SKM-1 (cell line): ENCODE measurements at regions not wholly inside any gene's neighbourhood (a gene's known extent, or its start where the extent isn't known, plus 50 kb on each side); places are given as distances from the start of the nearest gene placed in this dataset.
"Not testable (repeated sequence)": the region's sequence is repeated elsewhere in the genome, so short reads cannot be mapped to it uniquely, and the experiment has no call there.

Experiments used
- DNase-seq: peaks from one replicate; lab custom pipeline; 2025; ENCODE audit not compliant: unreplicated experiment; lab: John Stamatoyannopoulos, UW

DNA sequence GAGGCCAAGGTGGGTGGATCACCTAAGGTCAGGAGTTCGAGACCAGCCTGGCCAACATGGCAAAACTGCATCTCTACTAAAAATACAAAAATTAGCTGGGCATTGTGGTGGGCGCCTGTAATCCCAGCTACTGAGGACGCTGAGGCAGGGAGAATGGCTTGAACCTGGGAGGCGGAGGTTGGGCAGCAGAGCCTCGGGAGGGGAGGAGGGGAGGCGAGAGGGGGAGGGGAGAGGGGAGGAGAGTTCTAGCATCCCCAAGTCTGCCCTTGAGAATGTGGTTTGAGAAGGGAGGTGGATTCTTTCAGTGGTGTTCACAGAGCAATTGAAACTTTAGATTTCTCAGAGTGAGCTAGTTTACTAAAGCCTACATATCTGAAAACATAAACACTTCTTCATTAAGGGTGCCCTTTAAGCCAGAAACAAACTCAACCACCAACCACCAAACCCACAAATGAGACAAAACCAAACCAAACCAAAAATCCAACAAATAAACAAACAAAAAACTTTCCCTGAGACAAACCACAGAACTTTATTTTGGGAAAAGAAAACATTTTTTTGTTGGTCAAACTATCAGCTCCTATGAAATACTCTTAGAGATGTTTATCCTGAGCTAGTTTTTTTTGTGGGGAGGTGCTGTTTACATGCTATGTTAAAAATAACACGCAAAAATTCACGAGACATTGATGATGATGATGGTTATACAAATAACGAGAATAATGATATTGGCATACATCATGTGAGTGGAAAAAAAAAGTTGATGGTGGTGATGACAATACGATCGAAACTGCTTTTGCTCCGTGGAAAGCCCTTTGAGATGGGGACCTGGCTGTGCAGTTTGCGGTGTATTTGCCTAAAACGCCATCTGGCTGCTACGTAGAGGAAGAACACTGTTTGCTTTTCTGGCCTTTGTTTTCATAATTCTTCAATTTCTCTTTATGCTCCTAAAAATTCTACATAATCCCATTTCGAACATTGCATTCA is 98.2 kb upstream of the PRKX start:
- no peak for DNase-seq

GRCh38 chrX:3807906-3808305 is 94.5 kb upstream of the PRKX start:
- DNase-seq, result no peak

- no peak for DNase-seq
Observed at GRCh38 chrX:3806630-3807029, 93.2 kb upstream of the PRKX start.

DNA sequence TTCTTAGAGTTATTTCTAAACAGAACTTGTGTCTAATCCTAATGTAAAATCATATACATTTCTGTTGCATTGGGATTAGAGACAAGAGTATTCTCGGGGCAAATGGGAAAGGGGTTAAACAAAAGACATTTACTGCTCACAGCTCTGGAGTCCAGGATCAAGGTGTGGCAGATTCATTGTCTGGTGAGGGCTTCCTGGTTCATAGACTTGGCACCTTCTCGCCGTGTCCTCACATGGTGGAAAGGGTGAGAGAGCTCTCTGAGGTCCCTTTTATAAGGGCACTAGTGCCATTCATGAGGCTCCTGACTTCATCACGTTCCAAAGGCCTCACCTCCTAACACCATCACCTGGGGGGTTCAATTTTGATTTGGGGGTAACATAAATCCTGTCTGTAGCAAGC is 90.3 kb upstream of the PRKX start:
- DNase-seq, result no peak

GRCh38 chrX:3803305-3803704 is 89.9 kb upstream of the PRKX start:
- no peak for DNase-seq

DNA sequence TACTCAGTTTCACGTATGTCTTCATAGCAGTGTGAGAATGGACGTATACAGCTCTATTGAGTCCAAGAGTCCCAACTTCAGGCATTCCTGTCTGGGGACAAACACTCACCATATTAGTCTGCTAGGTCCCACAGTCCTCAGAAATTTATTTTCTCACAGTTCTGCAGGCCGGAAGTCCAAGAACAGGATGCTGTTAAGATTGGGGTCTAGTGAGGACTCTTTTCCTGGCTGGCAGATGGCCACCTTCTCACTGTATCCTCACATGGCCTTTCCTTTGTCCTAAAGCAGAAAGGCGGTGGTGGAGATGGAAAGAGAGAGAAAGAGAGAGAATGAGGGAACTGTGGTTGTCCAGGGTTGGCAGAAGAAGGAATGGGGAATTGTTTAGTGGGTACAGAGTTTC is 82.0 kb upstream of the PRKX start:
- DNase-seq, result not testable (repeated sequence)

GRCh38 chrX:3791449-3791848 is 78.0 kb upstream of the PRKX start:
- DNase-seq, result no peak

DNA sequence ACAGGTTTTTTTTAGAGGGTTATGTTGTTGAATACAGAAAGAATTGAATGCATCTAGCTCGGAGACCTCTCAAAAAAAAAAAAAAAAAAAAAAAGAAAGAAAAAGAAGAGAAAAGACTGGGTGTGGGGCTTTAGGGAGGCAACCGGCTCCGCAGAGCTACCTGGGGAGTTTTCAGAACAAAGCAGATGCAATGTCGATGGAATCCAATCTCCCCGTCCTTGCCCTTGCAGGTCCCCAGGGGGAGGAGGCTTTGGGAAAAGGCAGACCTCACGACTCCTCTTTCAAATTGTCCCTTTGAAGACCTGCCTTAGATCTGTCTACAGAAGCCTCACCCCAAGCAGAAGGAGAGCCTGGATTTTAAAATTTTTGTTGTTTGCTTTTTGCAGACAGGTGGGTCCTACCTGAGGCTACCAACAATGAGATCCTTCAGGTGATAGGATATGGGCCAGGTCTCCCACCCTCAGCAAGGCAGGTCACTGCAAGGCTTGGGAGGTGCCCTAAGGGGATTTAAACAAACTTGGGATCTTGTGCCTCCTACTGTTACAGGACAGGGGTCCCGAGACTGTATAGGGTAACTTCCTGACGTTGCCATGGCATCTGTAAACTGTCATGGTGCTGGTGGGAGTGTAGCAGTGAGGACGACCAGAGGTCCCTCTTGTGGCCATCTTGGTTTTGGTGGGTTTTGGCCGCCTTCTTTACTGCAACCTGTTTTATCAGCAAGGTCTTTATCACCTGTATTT is 75.2 kb upstream of the PRKX start:
- no peak for DNase-seq

GRCh38 chrX:3787856-3788255 is 74.4 kb upstream of the PRKX start:
- DNase-seq, result no peak

DNA sequence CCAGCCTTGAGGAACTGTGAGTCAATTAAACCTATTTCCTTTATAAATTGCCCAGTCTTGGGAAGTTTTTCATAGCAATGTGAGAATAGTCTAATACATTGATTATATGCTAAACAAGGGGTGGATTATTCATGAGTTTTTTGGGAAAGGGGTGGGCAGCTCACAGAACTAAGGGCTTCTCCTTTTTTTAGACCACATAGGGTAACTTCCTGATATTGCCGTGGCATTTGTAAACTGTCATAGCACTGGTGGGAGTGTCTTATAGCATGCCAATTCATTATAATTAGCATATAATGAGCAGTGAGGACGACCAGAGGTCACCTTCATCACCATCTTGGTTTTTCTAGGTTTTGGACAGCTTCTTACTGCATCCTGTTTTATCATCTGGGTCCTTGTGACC is 72.4 kb upstream of the PRKX start:
- DNase-seq, result not testable (repeated sequence)

GRCh38 chrX:3780564-3780963 is 67.1 kb upstream of the PRKX start:
- DNase-seq, result no peak

- no peak for DNase-seq
Observed at GRCh38 chrX:3779546-3779945, 66.1 kb upstream of the PRKX start.

DNA sequence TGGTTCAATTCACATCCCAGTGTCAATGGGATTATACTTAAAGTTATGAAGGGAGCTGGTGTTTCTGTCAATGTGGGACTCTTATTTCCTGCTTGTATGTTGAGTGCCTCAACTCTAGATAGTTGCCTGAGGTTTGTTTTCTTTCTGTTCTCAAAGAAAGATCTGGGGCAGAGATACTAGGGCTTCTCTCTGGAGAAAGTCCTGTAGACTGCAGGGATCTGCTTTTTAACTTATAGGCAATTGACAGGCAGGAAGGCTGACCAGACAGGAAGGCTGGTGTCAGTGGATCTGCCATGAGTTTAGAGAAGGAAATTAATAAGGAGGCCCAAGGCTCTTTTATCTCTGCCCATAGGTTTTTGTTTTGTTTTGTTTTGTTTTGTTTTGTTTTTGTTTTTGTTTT is 64.0 kb upstream of the PRKX start:
- DNase-seq, result no peak

DNA sequence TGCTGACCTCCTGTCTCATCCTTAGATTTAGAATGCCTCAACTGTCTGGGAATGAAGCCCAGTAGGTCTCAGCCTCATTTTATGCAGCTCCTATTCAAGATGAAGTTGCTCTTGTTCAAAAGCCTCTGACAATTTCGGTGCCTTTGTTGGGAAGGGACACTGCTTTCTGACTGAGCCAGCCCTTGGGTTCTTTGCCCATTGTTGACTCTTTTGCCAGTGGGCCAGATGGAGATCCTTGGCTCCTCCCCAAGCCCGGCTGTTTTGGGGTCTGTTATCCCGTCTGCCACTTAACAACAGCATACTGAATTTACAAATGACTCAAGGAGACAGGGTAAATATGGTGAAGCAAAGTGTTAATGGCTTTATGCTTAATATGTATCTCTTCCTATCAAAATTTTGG is 58.3 kb upstream of the PRKX start:
- DNase-seq, result no peak

- DNase-seq, result no peak
Observed at GRCh38 chrX:3768881-3769280, 55.4 kb upstream of the PRKX start.
